GM12864 (cell line): ENCODE measurements at regions not wholly inside any gene's neighbourhood (a gene's known extent, or its start where the extent isn't known, plus 50 kb on each side); places are given as distances from the start of the nearest gene placed in this dataset.
A peak's percentile ranks its signal among the peaks of the same experiment; 100 is the strongest.

Source experiments
- DNase-seq: peaks from one replicate; pipeline ENCODE4 v3.0.0-alpha.2; 2011; ENCODE audit warnings: low read depth
- H3K4me3 ChIP-seq: 2 replicates; pipeline ENCODE4 v1.5.1; 2011; ENCODE audit warnings: mild to moderate bottlenecking, low read depth, low read length, control low read depth
- CTCF ChIP-seq: IDR thresholded peaks from 2 replicates; pipeline ENCODE4 v1.5.1; 2011; ENCODE audit warnings: low read depth, mild to moderate bottlenecking, moderate library complexity, low read length, control low read depth, inconsistent platforms; ENCODE audit errors: missing control alignments

- DNase-seq = peak; percentile 12
- H3K4me3 ChIP-seq = no peak overlapping the region
- no peak for TF ChIP-seq CTCF
These were observed 114.5 kb upstream of the INHBA start for GRCh38 chr7:41817386-41817785.

DNA sequence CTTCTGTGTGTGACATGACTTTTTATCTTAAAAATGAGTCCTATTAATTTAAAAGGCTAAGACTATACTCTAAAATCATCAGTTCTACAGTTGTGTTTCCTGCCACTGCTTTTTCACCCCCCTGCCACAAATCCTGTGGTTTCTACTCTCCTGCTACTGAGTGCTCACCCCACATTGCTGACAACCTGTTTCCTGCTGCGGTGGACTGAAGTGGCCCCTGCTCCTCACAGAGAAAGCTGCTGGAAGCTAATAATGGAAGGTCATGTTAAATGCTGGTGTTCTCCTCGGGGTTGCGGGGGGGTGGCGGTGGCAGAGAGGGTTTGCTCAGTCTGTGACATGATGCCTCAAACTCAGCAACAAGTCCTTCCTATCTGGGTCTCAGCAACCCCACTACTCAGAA is 113.2 kb upstream of the INHBA start:
- peak; percentile 10 for DNase-seq
- H3K4me3 ChIP-seq = no peak overlapping the region
- TF ChIP-seq CTCF = no peak

- TF ChIP-seq CTCF = no peak
- H3K4me3 ChIP-seq = no peak overlapping the region
- DNase-seq = no peak
These were observed 112.0 kb upstream of the INHBA start for GRCh38 chr7:41814888-41815287.

GRCh38 chr7:41813286-41813685 is 110.4 kb upstream of the INHBA start:
- no peak for DNase-seq
- TF ChIP-seq CTCF = no peak
- H3K4me3 ChIP-seq = no peak overlapping the region

- H3K4me3 ChIP-seq = no peak overlapping the region
- TF ChIP-seq CTCF = no peak
- no peak for DNase-seq
These were observed 109.1 kb upstream of the INHBA start for GRCh38 chr7:41811941-41812340.

DNA sequence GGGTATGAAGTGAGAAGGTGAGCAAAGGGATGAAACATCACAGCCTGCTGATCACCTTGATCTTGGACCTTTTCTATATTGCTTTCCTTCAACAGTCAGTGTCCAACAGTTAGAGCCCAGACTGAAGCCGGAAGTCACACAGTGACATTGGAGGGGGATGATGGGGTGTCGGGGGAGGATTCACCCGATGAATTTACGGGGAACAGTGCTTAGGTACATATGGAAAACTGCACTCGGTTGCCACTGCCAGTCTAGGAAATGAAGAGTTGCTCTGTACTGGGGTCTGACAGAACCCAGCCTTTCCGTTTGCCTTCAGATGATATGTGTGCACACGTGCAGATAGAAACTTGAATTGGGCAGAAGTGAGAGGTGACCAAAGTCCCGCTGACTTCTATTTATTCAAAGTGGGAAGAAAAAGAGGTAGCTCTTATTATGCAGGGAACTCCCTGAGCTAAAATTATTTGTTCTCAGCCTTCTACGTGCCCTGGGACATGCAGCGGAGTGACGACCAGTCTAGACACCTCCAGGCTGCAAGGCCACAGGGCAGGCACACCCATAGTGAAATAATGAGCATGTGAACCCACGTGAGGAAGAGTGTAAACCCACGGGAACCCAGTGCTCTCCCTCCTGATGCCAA is 107.2 kb upstream of the INHBA start:
- TF ChIP-seq CTCF = no peak
- peak; percentile 30 for DNase-seq
- no peak overlapping the region for H3K4me3 ChIP-seq

DNA sequence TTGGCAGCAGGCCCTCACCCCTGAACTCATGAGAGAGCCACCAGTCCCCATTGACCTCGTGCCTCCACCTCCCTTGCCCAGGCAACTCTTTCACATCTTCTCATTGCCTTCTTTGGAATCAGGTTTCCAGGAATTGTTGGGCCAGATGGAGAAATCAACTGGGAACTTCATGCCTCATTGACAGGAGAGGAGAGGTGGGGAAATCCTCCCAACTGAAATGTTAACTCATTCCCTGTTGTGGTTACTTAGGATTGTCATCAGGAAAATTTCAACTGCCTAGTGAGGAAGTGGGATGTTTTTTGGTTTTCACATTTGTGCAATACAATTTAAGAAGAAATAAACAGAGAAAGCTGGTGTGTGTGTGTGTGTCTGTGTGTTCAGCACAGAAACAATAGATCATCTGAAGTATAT is 106.6 kb upstream of the INHBA start:
- H3K4me3 ChIP-seq = no peak overlapping the region
- no peak for DNase-seq
- no peak for TF ChIP-seq CTCF
